HepG2 (cell line): ENCODE measurements at regions not wholly inside any gene's neighbourhood (a gene's known extent, or its start where the extent isn't known, plus 50 kb on each side); places are given as distances from the start of the nearest gene placed in this dataset.

ENCODE experiments used
- BHLHE40 ChIP-seq: IDR thresholded peaks from 2 replicates; pipeline ENCODE4 v1.6.1; 2011; ENCODE audit warnings: low read length, improper control_type of control experiment
- EHMT2 ChIP-seq: fragments of 200-600 bp; sonication (generic); IDR thresholded peaks from 2 replicates; pipeline ENCODE4 v1.7.0; 2017; ENCODE audit warnings: antibody characterized with exemption, low read depth, low read length, borderline replicate concordance
- MIER3 ChIP-seq: IDR thresholded peaks from 2 replicates; pipeline ENCODE4 v1.6.1; 2016; ENCODE audit warnings: missing compliant biosample characterization, borderline replicate concordance
- SP2 ChIP-seq: sonication (generic); formaldehyde crosslinking; IDR thresholded peaks from 2 replicates; pipeline ENCODE4 v1.5.1; 2020; ENCODE audit warnings: mild to moderate bottlenecking, missing genetic modification reagents
- ZNF792 ChIP-seq: IDR thresholded peaks from 2 replicates; pipeline ENCODE4 v1.6.1; 2016
- TF ChIP-seq, protein P1 (sequence below): sonication (generic); formaldehyde crosslinking; IDR thresholded peaks from 2 replicates; pipeline ENCODE4 v1.5.0; 2020; ENCODE audit warnings: mild to moderate bottlenecking, missing genetic modification reagents, moderate library complexity
- TF ChIP-seq, protein P2 (sequence below): IDR thresholded peaks from 2 replicates; pipeline ENCODE4 v1.6.1; 2012; ENCODE audit warnings: inconsistent platforms
- TF ChIP-seq, protein P3 (sequence below): sonication (generic); formaldehyde crosslinking; IDR thresholded peaks from 2 replicates; pipeline ENCODE4 v1.5.1; 2020; ENCODE audit warnings: mild to moderate bottlenecking, missing genetic modification reagents
- TF ChIP-seq, protein P4 (sequence below): sonication (generic); formaldehyde crosslinking; IDR thresholded peaks from 2 replicates; pipeline ENCODE4 v1.4.0; 2020; ENCODE audit warnings: missing genetic modification reagents
- TF ChIP-seq, protein P5 (sequence below): sonication (generic); formaldehyde crosslinking; IDR thresholded peaks from 2 replicates; pipeline ENCODE4 v1.4.0; 2020; ENCODE audit warnings: missing genetic modification reagents

DNA sequence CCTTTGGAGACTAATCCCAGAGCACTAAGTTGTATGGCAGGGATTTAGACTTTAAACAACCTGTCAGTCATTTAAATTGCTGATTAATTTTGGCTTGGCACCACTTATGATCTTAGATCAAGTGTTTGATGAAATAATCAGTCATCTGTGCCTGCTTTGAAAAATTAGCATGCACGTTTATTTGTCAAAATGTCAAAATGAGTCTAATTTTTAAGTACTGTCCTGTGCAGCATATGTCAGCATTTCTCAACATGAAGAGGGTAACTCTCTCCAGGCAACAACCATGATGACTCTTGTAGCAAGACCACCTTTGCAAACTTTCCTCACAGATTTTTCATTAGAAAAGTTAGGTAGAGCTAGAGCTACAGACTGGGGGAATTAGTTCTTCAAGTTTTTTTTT lies 155.7 kb upstream of the GJE1 start:
- TF ChIP-seq, protein P1, sequence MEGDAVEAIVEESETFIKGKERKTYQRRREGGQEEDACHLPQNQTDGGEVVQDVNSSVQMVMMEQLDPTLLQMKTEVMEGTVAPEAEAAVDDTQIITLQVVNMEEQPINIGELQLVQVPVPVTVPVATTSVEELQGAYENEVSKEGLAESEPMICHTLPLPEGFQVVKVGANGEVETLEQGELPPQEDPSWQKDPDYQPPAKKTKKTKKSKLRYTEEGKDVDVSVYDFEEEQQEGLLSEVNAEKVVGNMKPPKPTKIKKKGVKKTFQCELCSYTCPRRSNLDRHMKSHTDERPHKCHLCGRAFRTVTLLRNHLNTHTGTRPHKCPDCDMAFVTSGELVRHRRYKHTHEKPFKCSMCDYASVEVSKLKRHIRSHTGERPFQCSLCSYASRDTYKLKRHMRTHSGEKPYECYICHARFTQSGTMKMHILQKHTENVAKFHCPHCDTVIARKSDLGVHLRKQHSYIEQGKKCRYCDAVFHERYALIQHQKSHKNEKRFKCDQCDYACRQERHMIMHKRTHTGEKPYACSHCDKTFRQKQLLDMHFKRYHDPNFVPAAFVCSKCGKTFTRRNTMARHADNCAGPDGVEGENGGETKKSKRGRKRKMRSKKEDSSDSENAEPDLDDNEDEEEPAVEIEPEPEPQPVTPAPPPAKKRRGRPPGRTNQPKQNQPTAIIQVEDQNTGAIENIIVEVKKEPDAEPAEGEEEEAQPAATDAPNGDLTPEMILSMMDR (CRISPR knock-in tag): no peak
- TF ChIP-seq MIER3 (no peak), SP2 (CRISPR knock-in tag) (no peak), ZNF792 (no peak), BHLHE40 (no peak), EHMT2 (no peak)
- TF ChIP-seq, protein P2, sequence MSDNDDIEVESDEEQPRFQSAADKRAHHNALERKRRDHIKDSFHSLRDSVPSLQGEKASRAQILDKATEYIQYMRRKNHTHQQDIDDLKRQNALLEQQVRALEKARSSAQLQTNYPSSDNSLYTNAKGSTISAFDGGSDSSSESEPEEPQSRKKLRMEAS: no peak
- TF ChIP-seq, protein P3, sequence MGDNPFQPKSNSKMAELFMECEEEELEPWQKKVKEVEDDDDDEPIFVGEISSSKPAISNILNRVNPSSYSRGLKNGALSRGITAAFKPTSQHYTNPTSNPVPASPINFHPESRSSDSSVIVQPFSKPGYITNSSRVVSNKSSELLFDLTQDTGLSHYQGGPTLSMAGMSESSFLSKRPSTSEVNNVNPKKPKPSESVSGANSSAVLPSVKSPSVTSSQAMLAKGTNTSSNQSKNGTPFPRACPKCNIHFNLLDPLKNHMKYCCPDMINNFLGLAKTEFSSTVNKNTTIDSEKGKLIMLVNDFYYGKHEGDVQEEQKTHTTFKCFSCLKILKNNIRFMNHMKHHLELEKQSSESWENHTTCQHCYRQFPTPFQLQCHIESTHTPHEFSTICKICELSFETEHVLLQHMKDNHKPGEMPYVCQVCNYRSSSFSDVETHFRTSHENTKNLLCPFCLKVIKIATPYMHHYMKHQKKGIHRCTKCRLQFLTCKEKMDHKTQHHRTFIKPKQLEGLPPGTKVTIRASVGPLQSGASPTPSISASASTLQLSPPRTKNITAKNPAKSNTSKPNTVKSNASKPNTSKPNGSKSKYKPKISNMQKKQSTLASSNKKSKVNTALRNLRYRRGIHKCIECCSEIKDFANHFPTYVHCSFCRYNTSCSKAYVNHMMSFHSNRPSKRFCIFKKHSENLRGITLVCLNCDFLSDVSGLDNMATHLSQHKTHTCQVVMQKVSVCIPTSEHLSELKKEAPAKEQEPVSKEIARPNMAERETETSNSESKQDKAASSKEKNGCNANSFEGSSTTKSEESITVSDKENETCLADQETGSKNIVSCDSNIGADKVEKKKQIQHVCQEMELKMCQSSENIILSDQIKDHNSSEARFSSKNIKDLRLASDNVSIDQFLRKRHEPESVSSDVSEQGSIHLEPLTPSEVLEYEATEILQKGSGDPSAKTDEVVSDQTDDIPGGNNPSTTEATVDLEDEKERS: no peak
- TF ChIP-seq, protein P4, sequence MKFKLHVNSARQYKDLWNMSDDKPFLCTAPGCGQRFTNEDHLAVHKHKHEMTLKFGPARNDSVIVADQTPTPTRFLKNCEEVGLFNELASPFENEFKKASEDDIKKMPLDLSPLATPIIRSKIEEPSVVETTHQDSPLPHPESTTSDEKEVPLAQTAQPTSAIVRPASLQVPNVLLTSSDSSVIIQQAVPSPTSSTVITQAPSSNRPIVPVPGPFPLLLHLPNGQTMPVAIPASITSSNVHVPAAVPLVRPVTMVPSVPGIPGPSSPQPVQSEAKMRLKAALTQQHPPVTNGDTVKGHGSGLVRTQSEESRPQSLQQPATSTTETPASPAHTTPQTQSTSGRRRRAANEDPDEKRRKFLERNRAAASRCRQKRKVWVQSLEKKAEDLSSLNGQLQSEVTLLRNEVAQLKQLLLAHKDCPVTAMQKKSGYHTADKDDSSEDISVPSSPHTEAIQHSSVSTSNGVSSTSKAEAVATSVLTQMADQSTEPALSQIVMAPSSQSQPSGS: no peak
- TF ChIP-seq, protein P5, sequence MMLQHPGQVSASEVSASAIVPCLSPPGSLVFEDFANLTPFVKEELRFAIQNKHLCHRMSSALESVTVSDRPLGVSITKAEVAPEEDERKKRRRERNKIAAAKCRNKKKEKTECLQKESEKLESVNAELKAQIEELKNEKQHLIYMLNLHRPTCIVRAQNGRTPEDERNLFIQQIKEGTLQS (CRISPR knock-in tag): no peak
